ENCODE measurements at regions not wholly inside any gene's neighbourhood (a gene's known extent, or its start where the extent isn't known, plus 50 kb on each side); places are given as distances from the start of the nearest gene placed in this dataset.

DNA sequence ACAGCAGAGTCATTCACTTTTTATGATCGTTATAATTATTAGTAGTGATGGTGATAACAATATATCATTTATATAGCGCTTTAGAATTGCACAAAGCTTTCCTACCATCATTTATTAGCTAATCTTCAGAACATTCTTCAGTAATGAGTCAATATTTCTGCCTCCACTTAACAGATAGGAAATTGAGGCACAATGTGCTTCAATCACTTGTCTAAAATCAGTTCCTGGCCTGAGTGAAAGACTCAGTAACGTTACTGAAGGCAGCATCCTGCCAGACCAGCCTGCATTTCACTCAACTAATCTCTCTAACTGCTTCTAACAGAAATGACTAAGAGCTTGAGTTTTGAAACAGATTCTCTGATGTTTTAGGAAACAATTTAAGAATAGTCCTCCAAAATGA lies 412.1 kb downstream of the MZT1 start:
- peaks cover 3% of the 10 kb centered on the region for H3K9me3 Mint-ChIP-seq
- ATAC-seq (ENCODE audit: low read depth) (no peak), DNase-seq (no peak)
- POLR2A ChIA-PET = no interaction called here
- no peaks in the 10 kb centered on the region for H3K4me1 Mint-ChIP-seq
- TF ChIP-seq, protein P1, sequence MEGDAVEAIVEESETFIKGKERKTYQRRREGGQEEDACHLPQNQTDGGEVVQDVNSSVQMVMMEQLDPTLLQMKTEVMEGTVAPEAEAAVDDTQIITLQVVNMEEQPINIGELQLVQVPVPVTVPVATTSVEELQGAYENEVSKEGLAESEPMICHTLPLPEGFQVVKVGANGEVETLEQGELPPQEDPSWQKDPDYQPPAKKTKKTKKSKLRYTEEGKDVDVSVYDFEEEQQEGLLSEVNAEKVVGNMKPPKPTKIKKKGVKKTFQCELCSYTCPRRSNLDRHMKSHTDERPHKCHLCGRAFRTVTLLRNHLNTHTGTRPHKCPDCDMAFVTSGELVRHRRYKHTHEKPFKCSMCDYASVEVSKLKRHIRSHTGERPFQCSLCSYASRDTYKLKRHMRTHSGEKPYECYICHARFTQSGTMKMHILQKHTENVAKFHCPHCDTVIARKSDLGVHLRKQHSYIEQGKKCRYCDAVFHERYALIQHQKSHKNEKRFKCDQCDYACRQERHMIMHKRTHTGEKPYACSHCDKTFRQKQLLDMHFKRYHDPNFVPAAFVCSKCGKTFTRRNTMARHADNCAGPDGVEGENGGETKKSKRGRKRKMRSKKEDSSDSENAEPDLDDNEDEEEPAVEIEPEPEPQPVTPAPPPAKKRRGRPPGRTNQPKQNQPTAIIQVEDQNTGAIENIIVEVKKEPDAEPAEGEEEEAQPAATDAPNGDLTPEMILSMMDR (IDR thresholded peaks at IDR 0.05) = no peak
- CTCF ChIA-PET = no interaction called here
- H3K27me3 Mint-ChIP-seq = no peaks in the 10 kb centered on the region
- no peak overlapping the region for H3K27ac Mint-ChIP-seq
- H3K4me3 Mint-ChIP-seq = no peak overlapping the region
- intact Hi-C loops (cut with micrococcal nuclease) = no loop called here
- H3K36me3 Mint-ChIP-seq (ENCODE audit: low read depth) = no peaks in the 10 kb centered on the region

DNA sequence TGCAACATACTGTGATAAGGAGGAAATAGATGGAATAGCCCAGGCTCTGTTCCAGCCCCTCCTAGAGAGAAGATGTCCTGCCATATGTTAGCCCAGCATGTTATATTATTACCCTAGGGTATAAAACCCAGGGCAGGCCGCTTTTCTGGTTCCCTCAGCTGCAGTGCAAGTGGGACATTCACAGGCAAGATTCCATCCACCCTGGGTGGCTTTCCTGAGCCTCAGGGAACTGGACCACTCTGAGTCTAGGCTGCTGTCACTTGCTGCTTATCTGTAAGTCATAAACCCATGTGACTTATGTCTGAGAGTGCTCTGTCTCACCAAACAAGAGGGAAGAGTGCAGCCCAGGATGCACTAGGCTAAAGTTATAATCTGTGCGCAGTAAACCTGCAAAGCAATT lies 413.2 kb downstream of the MZT1 start:
- intact Hi-C loops (cut with micrococcal nuclease) = no loop called here
- Mint-ChIP-seq H3K27me3 (no peaks in the 10 kb centered on the region), H3K27ac (no peak overlapping the region), H3K4me1 (no peaks in the 10 kb centered on the region), H3K9me3 (peaks cover 3% of the 10 kb centered on the region), H3K36me3 (ENCODE audit: low read depth) (no peaks in the 10 kb centered on the region), H3K4me3 (no peak overlapping the region)
- no peak for DNase-seq
- no peak for ATAC-seq (ENCODE audit: low read depth)
- ChIA-PET POLR2A (no interaction called here), CTCF (no interaction called here)
- TF ChIP-seq, protein P1 (IDR thresholded peaks at IDR 0.05) = no peak

DNA sequence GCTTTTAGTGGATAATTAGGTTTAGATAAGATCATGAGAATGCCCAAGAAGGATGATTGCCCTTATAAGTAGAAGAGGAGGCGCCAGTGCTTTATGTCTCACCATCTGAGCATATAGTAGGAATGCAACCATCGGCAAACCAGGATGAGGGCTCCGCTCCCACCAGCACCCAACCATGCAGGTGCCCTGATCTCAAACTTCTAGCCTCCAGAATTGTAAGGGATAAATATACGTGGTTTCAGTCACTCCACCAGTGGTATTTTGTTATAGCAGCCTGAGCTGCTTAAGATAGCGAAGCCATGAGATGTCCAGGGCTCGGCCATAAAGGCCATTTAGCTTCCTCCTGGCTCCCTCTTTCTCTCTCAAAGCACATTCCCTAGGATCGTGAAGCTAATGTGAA lies 413.9 kb downstream of the MZT1 start:
- Mint-ChIP-seq H3K27me3 (no peaks in the 10 kb centered on the region), H3K4me3 (no peak overlapping the region), H3K27ac (no peak overlapping the region), H3K36me3 (ENCODE audit: low read depth) (no peaks in the 10 kb centered on the region), H3K4me1 (no peaks in the 10 kb centered on the region), H3K9me3 (peaks cover 3% of the 10 kb centered on the region)
- CTCF ChIA-PET = no interaction called here
- POLR2A ChIA-PET = no interaction called here
- no peak for ATAC-seq (ENCODE audit: low read depth)
- intact Hi-C loops (cut with micrococcal nuclease) = no loop called here
- DNase-seq = no peak
- TF ChIP-seq, protein P1 (IDR thresholded peaks at IDR 0.05) = no peak

DNA sequence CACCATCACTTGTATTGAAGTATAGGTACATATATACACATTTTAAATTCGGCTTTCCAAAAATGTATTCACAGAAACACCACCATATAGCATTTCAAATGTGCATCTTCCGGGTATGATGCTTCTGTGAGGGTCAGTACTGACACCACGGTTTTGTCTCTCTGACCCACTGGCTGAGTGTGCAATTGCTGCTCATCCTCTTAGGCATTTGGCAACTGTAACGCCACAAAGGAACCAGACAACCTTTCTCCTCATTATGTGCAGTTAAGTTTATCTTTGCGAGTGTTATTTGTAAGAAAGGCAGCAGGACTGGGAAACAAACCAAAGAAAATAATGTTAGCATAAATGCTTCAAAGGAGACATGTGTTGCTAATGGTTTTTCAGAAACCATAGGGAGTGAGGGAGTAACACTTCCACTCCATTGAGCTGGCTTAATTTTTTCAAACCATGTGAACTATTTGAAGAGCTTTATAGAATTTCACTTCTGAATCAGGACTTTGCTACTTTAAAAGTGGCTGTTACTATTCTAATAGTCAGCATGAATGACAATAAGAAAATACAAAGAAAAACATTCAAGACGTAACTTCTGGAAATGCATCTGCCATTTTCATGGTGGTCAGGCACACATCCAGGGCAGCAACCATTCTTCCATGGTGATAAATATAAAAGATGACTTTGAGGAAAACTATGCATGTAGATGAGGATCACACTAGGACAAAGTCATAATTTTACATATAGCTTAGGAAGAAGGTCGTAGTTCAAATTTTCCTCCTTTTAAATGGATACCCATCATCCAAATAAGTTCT lies 423.3 kb downstream of the MZT1 start:
- H3K27ac Mint-ChIP-seq = no peak overlapping the region
- TF ChIP-seq, protein P1 (IDR thresholded peaks at IDR 0.05) = no peak
- no peaks in the 10 kb centered on the region for H3K27me3 Mint-ChIP-seq
- no peaks in the 10 kb centered on the region for H3K4me1 Mint-ChIP-seq
- ATAC-seq (ENCODE audit: low read depth) = no peak
- peaks cover 3% of the 10 kb centered on the region for H3K9me3 Mint-ChIP-seq
- CTCF ChIA-PET = no interaction called here
- intact Hi-C loops (cut with micrococcal nuclease) = no loop called here
- H3K4me3 Mint-ChIP-seq = no peak overlapping the region
- no peak for DNase-seq
- POLR2A ChIA-PET = no interaction called here
- no peaks in the 10 kb centered on the region for H3K36me3 Mint-ChIP-seq (ENCODE audit: low read depth)

DNA sequence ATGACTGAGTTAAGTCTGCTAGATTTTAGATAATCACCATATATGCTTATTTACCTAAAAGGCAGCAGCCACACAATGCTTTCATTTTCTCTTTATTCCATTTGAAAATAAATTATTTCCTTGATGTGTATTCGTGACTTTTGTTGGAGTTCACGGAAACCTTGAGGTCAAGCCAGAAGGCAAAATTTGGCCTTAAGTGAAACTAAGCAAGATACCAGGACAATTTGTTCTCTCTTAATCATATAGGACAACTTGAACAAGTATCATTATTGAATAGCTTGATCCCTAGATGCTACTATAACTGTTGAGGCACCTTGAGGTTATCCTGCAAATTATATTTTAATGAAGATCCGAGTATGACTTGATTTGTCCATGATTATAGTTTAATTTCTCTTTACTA lies 429.2 kb upstream of the DACH1 start:
- no peak overlapping the region for H3K27ac Mint-ChIP-seq

More for the DNA sequence above, 429.2 kb upstream of the DACH1 start:
- DNase-seq (no peak), ATAC-seq (ENCODE audit: low read depth) (no peak)
- TF ChIP-seq, protein P1 (IDR thresholded peaks at IDR 0.05) = no peak
- no peaks in the 10 kb centered on the region for H3K36me3 Mint-ChIP-seq (ENCODE audit: low read depth)
- H3K4me3 Mint-ChIP-seq = no peak overlapping the region
- intact Hi-C loops (cut with micrococcal nuclease) = no loop called here
- CTCF ChIA-PET = no interaction called here
- no peaks in the 10 kb centered on the region for H3K4me1 Mint-ChIP-seq
- no peaks in the 10 kb centered on the region for H3K27me3 Mint-ChIP-seq
- H3K9me3 Mint-ChIP-seq = peaks cover 9% of the 10 kb centered on the region
- POLR2A ChIA-PET = no interaction called here

Data from activated B cell treated with CpG ODN at 0.5 μM for 24 hours (primary cell).